Pancreas (tissue), 10 donors: ENCODE measurements at regions not wholly inside any gene's neighbourhood (a gene's known extent, or its start where the extent isn't known, plus 50 kb on each side); places are given as distances from the start of the nearest gene placed in this dataset.

Experiments used
- ATAC-seq, 4 donors: fragments of 200-7000 bp; cut with Tn5 transposase; one replicate each; pipeline versions ENCODE4 v1.8.0 to v1.9.1; 2020; ENCODE audit warnings: mild to moderate bottlenecking in 4 of 4, moderate library complexity in 4 of 4
- DNase-seq, 6 donors: peaks; one replicate each; pipeline ENCODE4 v3.0.0-alpha.2; 2020
- FAIRE-seq: peaks from 2 replicates; lab custom pipeline; 2012; peaks lifted over from hg19 to GRCh38; lab: Jason Lieb, UNC
- H3K27ac ChIP-seq, 4 donors: fragments of 200-600 bp; sonication (generic); 1 replicate in 3 of 4; 2 replicates in 1 of 4; pipeline versions ENCODE4 v1.5.0 to v1.8.0; 2020
- H3K27me3 ChIP-seq, 4 donors: fragments of 200-600 bp; one replicate each; pipeline ENCODE4 v1.8.0; 2021
- H3K36me3 ChIP-seq, 3 donors: fragments of 200-600 bp; sonication (generic) in 1 of 3; one replicate each; pipeline versions ENCODE4 v1.5.0 to v1.8.0; 2020 to 2021
- H3K4me1 ChIP-seq, 3 donors: fragments of 200-600 bp; one replicate each; pipeline ENCODE4 v1.8.0; 2021
- H3K4me3 ChIP-seq, 4 donors: fragments of 200-600 bp; sonication (generic) in 2 of 4; one replicate each; pipeline versions ENCODE4 v1.5.0 to v1.8.0; 2020 to 2021
- H3K9me3 ChIP-seq, 4 donors: fragments of 200-600 bp; one replicate each; pipeline ENCODE4 v1.8.0; 2021
- WGBS, 2 donors: extraction: QIAGEN DNeasy Blood & Tissue Kit; methylation state at CpG; one replicate each; pipeline ENCODE4 v1.1.7; 2013; 5-methylcytosine and 5-hydroxymethylcytosine counted together
- intact Hi-C, 3 donors: fragments of 100-400 bp; cut with DNase I; formaldehyde crosslinking; loops; one replicate each; pipeline versions ENCODE4 v1.11.1 to v1.14.2; 2022
- TF ChIP-seq, protein P1 (sequence below), 4 donors: fragments of 200-600 bp; sonication (generic) in 3 of 4; IDR thresholded peaks; one replicate each; pipeline versions ENCODE4 v1.5.0 to v1.8.0; 2021; ENCODE audit warnings: antibody characterized with exemption in 4 of 4
- donor health status: healthy with polysubstance abuse.
- donor health status: DM: no; HTN: no; CAD: no; lungs with moderate emphysema.
- donor health status: DM: no; HTN: no; CAD: no.
- donor health status: control.
- donor health status: control.
- donor health status: Bipolar disorder and iron deficiency.
- donor health status: DM: yes; HTN: yes; CAD: no.
- donor health status: DM: no; HTN: no; CAD: no.
- donor health status: DM: no; HTN: no; CAD: no.
- donor health status: DM: yes; HTN: yes; CAD: no.

DNA sequence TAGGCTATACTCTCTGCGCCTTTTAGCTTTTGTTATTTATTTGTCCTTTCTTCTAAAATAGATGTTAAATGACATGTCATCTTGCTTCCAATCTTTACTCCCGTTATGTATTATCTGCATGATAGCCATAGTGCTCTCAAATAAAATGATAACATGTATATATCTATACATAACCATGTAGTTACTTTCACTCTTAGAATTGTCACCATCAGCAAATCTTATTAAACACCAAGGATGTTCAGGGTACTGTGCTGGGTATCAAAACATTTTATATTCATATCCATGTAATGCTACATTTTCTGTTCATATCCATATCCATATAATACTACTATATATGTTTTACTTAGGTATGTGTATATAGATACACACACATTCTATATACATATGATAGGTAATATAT is 176.4 kb upstream of the CHST9 start:
- Histone ChIP-seq H3K27me3 (no peaks in the 10 kb centered on the region), H3K9me3 (no peaks in the 10 kb centered on the region), H3K36me3 (no peaks in the 10 kb centered on the region), H3K4me1 (no peaks in the 10 kb centered on the region), H3K27ac (no peak overlapping the region), H3K4me3 (no peak overlapping the region)
- TF ChIP-seq, protein P1, sequence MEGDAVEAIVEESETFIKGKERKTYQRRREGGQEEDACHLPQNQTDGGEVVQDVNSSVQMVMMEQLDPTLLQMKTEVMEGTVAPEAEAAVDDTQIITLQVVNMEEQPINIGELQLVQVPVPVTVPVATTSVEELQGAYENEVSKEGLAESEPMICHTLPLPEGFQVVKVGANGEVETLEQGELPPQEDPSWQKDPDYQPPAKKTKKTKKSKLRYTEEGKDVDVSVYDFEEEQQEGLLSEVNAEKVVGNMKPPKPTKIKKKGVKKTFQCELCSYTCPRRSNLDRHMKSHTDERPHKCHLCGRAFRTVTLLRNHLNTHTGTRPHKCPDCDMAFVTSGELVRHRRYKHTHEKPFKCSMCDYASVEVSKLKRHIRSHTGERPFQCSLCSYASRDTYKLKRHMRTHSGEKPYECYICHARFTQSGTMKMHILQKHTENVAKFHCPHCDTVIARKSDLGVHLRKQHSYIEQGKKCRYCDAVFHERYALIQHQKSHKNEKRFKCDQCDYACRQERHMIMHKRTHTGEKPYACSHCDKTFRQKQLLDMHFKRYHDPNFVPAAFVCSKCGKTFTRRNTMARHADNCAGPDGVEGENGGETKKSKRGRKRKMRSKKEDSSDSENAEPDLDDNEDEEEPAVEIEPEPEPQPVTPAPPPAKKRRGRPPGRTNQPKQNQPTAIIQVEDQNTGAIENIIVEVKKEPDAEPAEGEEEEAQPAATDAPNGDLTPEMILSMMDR (IDR thresholded peaks at IDR 0.05) = no peak
- FAIRE-seq (no peak), ATAC-seq (no peak), DNase-seq (no peak)
- intact Hi-C loops = loop anchor here in 1 of 3 donors (10.0 kb wide), 1 partner anchor 233 kb away; no protein-coding TSS in a partner anchor
- WGBS, 2 donors = 67 to 82% methylated on average over 2 of the region's 2 CpGs

DNA sequence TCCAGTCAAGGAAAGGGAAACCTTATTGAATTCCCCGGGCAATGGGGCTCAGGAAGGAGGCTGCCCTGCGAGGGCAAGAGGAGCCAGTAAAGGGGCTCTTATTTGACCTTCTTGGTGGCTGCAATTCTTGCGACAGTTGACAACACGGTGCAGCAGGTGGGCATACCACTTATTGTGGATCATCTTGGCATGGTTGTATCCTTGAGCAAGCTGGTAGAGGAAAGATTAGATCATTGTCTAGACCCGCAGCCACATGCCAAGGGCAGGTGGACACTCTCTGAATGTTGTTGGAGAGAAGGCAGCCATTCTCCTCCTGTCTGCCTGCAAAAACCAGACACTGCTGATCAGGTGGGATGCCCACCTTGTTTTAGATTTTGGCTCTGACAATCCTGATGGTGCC is 170.2 kb upstream of the CHST9 start:
- DNase-seq (no peak), ATAC-seq (no peak), FAIRE-seq (no peak)
- intact Hi-C loops = no loop called here
- WGBS, 2 donors = 82% methylated on average over 5 of the region's 5 CpGs
- Histone ChIP-seq H3K27me3 (no peaks in the 10 kb centered on the region), H3K36me3 (no peaks in the 10 kb centered on the region), H3K4me3 (no peak overlapping the region), H3K9me3 (no peaks in the 10 kb centered on the region), H3K4me1 (no peaks in the 10 kb centered on the region), H3K27ac (no peak overlapping the region)
- TF ChIP-seq, protein P1 (IDR thresholded peaks at IDR 0.05) = no peak

DNA sequence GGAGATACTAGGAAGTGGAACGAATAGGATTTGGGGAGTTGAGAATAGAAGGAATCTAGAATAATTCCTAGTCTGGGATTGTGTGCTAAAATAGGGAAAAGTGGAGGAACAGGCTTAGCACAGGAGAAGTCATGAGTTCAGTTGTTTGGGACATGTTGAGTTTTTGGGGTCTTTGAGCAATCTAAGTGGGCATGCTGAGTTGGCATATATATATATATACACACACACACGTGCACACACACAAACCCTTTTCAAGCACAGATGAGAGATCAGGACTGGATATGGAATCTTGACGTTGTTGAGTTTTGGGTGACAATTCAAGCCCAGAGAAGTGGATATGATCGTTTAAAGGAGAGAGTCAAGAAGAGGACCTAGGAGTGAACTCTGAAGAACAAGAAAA is 168.2 kb upstream of the CHST9 start:
- Histone ChIP-seq H3K36me3 (no peaks in the 10 kb centered on the region), H3K27me3 (no peaks in the 10 kb centered on the region), H3K27ac (no peak overlapping the region), H3K4me3 (no peak overlapping the region), H3K4me1 (no peaks in the 10 kb centered on the region), H3K9me3 (no peaks in the 10 kb centered on the region)
- no peak for ATAC-seq
- no peak for DNase-seq
- intact Hi-C loops = no loop called here
- TF ChIP-seq, protein P1 (IDR thresholded peaks at IDR 0.05) = no peak
- FAIRE-seq = no peak
- WGBS, 2 donors = 53 to 68% methylated on average over 4 of the region's 4 CpGs

DNA sequence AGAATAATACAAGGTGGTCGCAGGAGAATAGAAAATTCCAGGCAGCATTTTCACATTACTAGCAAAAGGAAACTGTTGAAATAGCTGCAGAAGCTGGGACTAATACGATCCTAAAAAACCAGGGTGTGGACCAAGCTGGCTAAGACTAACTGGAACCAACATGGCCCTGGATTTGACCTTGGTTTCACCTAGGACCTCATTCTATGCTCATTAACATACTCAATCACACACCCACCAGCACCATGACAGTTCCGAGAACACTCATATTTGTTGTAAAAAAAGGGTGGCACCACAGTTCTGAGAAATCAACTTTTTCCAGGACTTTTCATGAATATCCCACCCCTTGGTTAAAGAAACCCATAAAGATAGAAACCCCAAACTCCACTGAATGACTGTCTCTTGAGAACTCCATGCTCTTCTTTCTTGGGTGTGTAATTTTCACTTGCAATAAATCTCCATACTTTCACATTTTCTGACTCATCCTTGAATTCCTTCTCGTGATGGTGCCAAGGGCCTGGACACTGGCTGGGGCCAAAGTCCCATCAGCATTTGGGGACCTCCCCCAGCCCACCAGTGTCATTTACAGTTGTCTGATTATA is 164.3 kb upstream of the CHST9 start:
- H3K9me3 ChIP-seq = no peaks in the 10 kb centered on the region
- H3K27me3 ChIP-seq = no peaks in the 10 kb centered on the region
- 70 to 79% methylated on average over 4 of the region's 4 CpGs for WGBS, 2 donors
- H3K36me3 ChIP-seq = no peaks in the 10 kb centered on the region
- TF ChIP-seq, protein P1 (IDR thresholded peaks at IDR 0.05) = no peak
- intact Hi-C loops = no loop called here
- no peak overlapping the region for H3K27ac ChIP-seq
- no peak overlapping the region for H3K4me3 ChIP-seq
- no peaks in the 10 kb centered on the region for H3K4me1 ChIP-seq
- DNase-seq (no peak), ATAC-seq (no peak), FAIRE-seq (no peak)

DNA sequence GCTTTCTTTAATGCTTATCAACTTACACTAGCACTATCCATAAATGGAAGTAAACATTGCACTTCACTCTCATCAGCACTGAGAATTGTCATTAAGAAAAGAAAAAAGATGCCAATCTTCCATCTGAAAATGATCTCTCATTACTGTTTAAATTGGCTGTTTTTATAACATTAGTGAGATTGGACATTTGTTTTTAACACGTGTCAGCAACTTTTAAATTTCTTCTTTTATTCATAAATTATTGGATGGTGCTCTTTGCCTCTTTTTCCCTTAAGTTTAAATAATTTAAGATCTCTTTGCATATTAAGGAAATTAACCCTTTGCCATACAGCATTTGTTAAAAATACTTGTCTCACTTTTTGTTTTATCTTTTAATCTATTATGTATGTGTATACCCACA is 146.5 kb upstream of the CHST9 start:
- ATAC-seq = no peak
- intact Hi-C loops = no loop called here
- Histone ChIP-seq H3K27ac (no peak overlapping the region), H3K4me1 (no peaks in the 10 kb centered on the region), H3K27me3 (no peaks in the 10 kb centered on the region), H3K36me3 (no peaks in the 10 kb centered on the region), H3K9me3 (no peaks in the 10 kb centered on the region), H3K4me3 (no peak overlapping the region)
- 78 to 81% methylated on average over 1 of the region's 1 CpG for WGBS, 2 donors
- no peak for DNase-seq
- TF ChIP-seq, protein P1 (IDR thresholded peaks at IDR 0.05) = no peak
- FAIRE-seq = no peak
